Right hindlimb (tissue), 1 donor: ENCODE measurements at regions not wholly inside any gene's neighbourhood (a gene's known extent, or its start where the extent isn't known, plus 50 kb on each side); places are given as distances from the start of the nearest gene placed in this dataset.
"Not testable (repeated sequence)": the region's sequence is repeated elsewhere in the genome, so short reads cannot be mapped to it uniquely, and the experiment has no call there.

ENCODE experiments used
- DNase-seq: peaks from one replicate; pipeline ENCODE4 v3.0.0-alpha.2; 2018

DNA sequence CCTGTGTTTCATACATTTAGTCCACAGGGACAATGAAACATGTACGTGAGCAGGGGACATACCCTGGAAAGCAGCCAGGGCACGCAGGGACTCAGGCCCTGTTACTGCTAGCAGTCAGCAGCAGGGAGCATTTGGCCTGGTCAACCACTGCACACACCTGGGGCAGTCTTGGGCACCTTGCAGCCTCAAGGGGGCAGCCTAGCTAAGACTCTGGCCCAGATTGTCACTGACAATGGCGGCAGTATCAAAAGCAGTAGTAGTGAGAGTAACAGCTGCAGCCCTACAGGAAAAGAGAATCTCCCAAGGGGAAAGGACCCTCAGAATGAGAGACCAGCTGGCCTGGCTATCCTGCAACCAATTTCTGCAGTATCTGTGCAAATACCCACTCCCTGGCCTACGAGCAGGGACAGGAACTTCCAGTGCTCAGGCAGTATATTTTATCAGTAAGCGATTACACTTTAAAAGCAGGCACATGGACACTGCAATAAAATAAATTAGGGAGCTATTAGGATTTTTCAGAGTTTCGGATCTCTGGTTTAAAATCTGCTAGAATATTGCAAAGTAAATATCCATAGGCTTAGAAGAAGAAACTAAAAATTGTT is 475.6 kb downstream of the LTN1 start:
- peak; percentile 49 for DNase-seq

DNA sequence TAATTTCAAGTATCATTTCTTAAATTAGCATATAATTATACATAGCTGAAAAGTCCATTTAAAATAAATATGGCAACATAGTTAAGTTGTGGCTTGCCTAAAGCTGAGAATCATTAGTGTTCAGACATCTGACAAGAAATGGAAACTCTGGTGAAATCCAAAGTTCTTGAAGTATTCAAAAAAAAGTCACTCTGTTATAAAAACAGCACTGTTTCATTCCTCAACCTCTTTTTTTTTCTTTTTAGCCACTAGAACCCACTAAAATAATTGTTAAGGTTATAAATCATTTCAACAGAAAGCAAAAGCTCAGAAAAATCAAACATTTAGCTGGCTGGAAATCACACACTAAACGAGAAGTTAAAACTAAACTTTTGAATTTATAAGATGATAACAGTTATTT is 476.7 kb downstream of the LTN1 start:
- DNase-seq, result no peak

DNA sequence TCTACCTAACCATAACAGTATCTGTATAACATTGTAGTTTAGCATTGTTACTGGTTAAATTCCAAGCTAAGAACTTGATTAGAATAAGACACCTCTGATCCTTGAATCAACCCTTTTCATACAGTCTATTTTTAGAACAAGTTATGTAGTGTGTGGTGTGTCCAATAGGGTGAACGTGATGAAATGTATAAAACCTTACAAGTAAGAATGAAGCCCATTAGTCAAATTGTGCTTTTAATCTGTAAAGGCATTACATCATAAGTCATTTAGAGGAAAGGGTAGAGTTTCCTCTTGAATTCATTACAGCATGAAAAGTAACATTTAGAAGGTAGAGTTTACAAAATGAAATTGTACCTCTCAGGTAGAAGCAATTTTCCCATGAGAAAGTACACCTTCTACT is 479.2 kb downstream of the LTN1 start:
- DNase-seq, result no peak

DNA sequence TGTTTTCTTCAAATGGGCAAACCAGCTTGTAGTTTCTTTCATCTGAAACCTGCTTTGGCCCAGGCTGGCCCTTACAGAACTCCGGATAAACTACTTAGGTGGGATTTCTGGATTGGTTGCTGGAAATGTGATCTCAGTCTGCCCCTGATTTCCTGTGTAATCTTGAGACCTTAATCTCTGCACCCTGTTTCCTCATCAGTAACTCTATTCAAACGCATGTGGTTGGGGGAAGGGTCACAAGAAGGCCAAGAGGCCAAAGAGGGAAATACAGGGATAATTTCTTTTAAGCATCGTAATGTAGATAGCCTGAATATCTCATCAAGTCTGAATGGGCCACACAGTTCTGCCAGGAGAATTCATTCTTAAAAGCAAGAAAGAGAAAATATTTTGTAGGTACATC is 483.6 kb downstream of the LTN1 start:
- no peak for DNase-seq

DNA sequence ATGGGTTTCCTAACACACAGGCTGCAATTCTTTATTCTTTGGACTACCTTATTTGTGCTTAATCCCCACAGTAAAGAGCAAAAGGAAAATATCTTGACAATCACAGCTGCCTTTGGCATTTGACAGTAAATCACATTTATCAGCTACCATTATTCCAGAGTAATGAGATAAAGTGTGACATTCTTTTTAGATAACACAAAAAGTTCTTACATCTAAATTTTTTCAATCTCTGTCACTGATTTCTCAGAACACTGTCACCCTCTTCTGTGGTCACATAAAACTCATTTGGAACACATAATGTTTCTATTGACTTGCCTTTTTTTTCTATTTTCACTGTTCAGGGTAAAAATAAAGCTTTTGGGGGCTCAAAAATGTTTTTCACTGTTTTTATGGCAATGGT is 484.6 kb downstream of the LTN1 start:
- DNase-seq, result no peak

DNA sequence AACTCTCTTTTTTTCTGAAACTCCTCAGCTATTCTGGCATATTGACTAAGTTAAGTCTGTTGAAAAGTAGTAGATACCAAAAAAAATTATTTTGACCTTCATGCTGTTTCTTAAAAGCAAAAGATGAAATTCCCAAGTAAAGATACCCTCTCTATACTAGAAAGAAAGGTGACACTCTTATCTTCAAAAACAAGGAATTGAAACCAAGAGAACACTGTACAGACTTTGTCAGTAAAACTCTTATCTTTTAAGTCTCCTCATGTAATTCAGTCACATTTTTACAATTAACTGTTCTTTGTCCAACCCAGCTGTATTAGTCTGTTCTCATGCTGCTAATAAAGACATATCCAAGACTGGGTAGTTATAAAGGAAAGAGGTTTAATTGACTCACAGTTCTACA is 496.2 kb downstream of the LTN1 start:
- no peak for DNase-seq

DNA sequence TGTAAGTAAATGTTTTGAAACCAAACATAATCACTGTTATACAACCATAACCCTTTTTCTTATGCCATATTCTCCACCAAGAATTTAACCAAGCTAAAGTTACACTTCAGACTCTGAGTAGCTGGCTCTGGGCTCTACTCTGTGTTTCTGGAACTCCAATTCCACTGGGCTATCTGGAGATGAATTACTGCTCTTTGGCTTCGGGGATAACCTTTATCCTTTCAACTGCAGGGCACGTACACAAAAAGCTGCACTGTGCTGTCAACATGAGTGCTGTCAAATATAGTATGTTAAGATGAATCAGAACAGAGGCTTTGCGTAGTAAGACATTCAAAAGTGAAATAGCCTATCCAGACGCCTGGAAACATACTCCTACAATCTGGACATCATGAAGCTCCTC is 500.6 kb downstream of the LTN1 start:
- DNase-seq, result no peak

DNA sequence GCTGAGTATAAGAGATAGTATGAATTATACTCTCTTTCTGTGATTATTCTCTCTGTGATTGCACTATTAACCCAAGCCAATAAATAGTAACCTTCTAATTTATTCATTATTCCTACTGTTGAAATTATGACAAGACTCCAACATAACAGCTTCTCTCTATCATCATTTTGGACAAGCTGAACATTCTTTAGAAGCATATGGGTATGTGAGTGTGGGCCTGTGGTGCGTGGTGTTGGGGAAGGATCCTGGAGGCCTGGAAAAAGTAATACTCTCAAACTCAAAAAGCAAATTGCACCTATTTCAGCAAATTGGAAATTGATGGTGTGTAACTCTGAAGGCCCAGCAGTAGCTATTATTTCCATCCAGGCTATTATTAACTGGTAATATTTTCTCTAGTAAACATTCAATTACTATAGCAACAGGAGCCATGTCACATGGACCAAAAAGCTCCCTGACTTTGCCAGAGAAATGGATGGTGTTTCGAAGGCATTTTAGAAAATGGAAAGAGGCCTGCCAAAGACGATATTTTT is 502.8 kb downstream of the LTN1 start:
- no peak for DNase-seq

DNA sequence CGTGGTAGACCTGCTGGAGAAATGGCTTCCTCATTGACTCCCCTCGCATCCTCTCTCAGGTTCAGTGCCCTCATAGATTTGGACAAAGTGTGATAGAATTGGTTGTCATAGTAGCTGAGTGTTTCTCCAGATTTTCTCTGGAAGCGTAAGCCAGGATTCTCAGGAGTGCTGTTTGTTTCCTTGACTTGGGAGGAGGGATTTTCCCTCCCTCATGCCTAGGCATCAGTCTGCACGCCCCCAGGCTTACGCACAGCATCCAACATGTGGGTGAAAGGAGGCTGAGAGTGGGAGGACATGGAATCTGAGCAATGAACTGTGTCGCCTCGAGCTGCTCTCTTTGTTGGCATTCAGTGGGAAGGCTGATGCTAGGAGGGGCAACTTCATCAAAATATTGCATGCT is 503.5 kb downstream of the LTN1 start:
- peak; percentile 55 for DNase-seq

DNA sequence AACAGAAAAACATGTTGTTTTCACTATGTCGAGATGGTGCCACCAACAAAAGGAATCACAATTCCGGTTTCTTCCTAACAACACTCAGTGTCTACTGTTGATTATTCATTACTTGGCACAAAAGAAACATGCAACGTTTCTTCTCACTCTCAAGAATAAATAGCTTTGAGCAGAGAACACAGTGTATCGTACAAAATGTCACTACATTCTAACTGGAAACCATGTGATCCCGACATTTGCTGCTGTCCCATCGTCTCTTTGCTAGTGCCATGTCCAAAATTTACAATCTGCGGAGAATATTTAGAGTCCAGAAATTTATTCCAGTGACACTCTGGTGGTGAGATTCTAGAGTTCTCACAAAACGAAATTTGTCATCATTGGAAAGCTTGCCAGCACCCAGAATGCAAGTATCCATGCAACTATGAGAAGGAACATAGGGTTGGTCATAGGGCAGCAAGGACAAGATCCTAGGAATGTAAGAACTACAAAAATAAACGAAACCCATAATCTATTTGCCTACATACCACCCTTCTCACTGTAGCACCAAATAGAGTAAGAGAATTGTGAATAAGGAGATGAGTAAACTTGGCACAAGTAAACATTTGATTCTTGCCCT is 505.1 kb downstream of the LTN1 start:
- DNase-seq, result no peak

DNA sequence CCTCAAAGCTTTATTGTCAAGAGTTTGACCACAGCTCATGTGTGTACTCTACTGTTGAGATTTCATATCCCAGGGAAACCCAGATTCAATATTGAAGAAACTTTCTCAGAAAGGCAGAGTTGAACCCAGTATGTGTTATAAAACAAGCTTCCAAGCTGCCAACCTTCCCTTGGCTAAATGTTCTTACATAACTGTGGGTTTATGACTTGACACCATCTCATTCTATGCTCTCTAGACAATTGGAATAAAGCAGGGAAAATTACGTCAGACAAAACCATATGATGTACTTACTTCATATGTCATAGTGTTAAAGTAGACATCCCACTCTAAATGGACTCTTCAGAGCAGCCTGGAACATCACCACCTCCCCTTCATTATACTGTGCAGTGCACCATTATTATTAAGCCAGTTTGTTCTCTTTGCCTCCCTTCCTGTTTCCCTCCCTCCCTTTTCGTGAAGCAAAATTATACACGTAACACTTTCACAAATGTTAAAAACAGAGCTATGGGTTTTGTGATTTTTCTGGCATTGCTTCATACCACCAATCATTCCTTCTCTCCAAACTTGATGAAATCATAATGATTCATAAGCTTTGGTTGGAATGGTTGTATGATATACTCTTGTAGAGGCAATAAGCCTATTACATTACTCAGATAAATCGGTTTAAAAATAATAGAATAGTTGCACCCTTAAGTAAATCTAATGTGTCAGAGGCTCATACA is 507.2 kb downstream of the LTN1 start:
- DNase-seq, result no peak

DNA sequence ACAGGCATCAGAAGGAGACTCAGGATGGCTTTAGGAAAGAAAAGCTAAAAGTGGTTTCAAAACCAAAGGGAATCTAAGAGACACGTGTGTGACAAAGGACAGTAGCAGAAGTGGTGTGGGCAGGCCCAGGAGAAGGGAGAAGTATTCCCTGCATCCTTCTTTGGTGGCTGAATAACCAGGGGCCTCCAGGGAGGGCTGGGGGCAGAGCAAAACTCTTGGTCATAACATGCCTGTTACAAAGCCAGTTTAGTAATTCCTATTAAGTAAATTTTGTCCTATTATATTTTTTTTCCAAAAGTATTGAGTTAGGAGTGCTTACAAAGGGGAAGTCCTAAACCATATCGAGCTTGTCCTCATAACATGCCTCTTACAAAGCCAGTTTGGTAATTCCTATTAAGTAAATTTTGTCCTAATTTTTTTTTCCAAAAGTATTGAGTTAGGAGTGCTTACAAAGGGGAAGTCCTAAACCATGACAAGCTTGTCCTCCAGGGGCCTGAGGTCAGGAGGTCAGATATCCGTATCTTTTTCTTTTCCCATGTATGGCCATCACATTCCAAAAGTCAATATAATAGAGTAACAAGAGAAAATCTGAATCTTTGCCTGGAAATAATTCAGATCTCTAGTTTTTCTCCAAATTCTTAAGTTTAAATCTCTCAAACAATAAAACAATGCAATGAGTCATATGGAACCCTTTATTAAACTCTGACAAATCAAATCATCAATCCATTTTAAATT is 509.2 kb downstream of the LTN1 start:
- no peak for DNase-seq

DNA sequence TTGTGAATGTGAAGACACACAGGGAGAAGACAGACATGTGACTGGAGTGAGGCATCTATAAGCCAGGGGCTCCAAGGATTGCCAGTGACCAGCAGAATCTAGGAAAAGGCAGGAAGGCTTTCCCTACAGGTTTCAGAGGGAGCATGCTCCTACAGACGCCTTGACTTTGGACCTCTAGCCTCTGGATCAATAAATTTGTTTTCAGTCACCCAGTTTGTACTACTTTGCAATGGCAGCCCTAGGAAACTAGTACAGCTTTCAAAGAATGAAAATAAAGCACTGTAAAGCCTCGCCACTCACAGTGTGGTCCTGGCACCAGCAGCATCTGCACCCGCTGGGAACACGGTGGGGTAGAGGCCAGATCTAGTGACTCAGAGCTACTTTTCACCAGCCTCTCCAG is 510.0 kb downstream of the LTN1 start:
- no peak for DNase-seq

DNA sequence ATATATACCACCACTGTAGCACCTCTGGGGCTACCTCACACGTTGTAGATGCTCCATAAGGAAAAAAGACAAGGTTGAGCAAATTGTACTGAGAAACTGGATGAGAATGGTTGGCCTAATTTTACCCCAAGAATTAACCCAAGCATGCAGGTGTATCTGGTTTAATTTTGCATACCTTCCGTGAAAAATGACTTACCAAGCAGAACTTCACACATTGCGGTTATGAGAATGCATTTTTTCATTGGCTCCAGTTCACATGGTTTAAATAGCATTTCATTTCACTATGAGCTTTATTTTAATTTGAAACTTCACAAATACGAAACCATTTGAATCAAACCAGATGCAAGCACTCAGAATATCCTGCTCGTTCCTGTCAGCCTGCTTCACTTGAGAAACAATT is 512.2 kb downstream of the LTN1 start:
- no peak for DNase-seq

DNA sequence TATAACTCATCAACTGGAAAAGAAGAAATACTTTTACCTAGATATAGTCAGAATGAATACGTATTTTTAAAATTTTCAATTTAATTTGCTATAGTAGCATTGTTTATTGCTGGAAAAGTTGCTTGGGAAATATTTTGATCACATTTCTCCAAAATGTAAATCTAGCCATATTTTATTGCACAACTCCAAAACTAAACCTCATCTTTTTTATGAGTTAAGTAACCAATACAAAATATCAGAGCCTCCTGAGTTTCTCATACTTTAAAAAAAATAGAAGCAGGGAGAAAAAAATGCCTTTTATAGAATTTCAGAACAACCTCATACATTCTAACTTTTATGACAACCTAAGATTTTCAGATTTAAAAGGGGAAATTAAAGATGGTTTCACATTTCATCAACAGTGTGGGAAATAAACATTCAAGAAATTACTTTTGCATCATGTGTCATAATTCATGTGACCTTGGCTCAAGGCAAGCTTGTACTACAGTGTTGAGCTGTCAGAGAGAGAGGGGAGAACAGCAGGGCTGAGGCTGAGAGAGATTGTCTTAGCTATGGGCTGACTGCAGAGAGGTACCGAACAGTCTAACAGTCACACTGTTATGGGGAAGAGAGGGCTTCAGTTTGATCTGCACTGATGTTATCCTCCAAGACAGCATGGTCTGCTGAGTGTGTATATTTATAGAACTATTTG is 519.0 kb downstream of the LTN1 start:
- DNase-seq, result no peak

DNA sequence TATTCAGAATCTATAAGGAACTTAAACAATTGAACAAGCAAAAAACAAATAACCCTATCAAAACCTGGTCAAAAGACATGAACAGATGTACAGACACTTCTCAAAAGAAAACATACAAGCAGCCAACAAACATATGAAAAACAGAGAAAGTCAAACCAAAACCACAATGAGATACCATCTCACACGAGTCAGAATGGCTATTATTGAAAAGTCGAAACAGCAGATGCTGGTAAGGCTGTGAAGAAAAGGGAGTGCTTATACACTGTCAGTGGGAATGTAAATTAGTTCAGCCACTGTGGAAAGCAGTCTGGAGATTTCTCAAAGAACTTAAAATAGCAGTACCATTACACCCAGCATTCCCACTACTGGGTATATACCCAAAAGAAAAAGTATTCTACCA is 520.1 kb downstream of the LTN1 start:
- not testable (repeated sequence) for DNase-seq

DNA sequence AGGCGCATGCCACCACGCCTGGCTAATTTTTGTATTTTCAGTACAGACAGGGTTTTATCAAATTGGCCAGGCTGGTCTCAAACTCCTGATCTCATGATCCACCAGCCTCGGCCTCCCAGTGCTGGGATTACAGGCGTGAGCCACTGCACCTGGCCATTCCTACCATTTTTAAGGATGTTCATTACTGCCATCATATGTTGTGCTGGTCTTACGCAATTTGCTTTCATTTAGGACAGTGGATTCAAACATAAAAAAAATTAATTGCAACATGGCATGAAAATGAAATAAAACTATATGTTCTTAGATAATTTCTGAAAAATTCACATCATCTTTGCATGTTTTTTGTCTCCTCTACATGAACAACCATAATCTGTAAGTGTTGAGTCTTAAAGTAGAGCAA is 527.7 kb downstream of the LTN1 start:
- DNase-seq, result no peak

DNA sequence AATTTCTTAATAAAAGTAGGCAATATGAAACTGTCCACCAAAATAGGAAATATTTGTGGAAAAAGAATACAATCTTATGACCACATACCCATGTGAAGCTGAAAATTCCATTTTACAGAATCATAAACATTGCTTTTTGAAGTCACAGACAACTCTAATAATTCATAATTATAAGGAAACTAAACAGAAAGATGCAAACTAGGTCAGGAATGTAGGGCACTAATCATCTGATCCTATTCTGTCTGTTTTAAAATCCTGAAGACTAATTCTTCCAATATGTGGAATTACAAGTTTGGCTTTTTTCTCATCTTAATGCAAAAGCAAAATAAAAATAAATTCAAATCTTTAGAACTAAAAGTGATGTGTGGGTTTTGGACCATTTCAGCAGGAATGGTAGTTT is 528.6 kb downstream of the LTN1 start:
- no peak for DNase-seq

DNA sequence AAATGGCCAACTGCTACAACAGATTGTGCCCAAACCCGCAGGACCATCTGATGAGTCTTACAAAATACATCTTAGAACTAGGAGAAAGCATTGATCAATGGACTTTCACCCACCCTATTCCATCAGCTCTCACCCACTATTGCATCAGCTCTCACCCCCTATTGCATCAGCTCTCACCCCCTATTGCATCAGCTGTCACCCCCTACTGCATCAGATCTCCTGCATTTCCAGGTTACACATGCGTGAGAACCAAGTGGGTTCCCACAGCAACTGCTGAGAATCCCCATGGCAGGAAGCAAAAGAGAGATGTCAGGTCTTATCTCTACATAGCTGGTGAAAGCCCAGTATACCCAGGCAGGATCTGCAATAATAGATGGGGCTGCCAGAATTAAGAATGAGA is 533.5 kb downstream of the LTN1 start:
- no peak for DNase-seq

DNA sequence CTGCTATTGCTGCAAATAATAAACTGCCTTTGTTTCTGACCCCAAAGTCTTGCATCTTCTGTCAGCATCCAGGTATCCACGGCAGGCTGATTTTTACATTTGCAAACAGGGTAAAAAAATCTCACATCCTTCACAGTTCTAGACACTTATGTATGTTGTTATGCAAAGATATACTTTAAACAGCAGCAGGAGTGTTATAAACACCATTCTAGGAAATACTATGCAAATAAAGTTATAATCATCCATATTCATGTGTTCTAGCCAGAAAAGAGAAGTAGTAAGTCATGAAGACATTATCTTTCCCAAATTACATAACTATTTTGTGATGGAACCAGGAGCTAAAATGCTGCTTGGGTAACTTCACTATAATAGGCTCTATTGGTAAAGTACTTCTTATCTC is 534.2 kb downstream of the LTN1 start:
- no peak for DNase-seq

DNA sequence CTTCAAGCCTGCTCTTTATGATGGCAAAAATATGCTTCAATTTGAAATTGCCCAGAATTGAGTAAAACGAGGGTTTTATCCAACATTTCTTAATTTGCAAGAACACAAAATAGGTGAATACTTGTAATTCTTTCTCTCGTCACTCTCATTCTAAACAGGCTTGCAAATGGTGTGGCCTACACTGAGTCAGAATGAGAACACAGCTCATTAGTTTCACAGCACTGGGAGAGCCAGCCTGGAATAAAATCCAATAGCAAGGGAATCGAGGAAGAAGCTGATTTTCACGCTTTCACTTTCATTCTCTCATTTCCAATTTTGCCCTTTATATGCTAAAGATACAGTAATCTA is 537.5 kb downstream of the LTN1 start:
- no peak for DNase-seq

DNA sequence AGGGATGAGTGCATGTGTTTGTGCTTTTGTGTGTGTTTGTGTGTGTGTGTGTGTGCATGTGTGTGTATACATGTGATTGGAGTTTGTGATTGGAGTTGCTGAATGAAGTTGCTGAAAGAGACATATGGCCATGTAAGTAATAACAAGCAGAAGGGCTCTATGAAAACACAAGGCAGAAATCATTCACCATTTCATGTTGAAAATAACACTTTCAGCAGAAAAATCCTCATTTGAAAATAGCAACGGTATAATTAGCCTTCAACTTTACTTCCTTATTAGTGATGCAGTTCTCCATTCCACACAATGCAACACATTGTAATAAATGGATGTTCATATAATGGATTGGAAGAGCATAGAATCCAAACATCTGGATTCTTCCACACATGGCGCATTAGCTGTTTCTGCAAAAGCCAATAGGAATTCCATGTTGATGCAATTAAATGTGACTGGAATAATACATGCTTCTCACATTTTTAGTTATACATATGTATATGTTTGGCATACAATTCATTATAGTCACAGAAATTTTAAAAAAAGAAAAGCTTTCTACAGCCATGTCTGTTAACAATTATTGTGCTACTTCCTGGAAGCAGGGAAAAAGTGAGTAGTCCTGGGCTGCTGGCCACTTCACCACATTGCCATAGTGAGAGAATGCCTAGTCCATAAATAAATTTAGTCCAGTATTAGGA is 538.0 kb downstream of the LTN1 start:
- peak; percentile 45 for DNase-seq

DNA sequence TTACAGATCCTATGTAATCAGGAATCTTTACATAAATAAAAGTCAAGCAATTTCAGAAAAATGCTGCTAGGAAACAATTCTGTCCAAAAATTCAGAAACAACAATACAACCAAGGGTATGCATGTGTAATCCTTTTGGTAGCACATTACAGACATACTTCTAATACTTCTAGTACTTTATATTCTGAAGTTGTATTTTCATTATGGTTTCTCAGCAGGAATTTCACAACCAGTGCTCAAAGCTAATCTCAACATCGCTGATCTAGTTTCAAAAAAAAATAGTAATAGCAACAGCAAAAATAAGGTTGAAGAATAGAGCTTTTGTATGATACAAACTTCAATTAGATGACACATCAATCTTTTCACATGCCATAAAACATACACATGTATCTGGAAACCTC is 545.2 kb downstream of the LTN1 start:
- DNase-seq, result no peak
